ENCODE measurements at regions not wholly inside any gene's neighbourhood (a gene's known extent, or its start where the extent isn't known, plus 50 kb on each side); places are given as distances from the start of the nearest gene placed in this dataset.

GRCh38 chr10:129343141-129343540, 123.9 kb upstream of the MGMT start:
- no peak for TF ChIP-seq CTCF (IDR thresholded peaks at IDR 0.05; ENCODE audit: insufficient read depth, low read depth, low read length, missing control alignments)
- no peak for DNase-seq (ENCODE audit: low read depth)
- no peak overlapping the region for H3K4me3 ChIP-seq (ENCODE audit: low read depth, low read length)

GRCh38 chr10:129344103-129344502, 122.9 kb upstream of the MGMT start:
- no peak for DNase-seq (ENCODE audit: low read depth)
- no peak for TF ChIP-seq CTCF (IDR thresholded peaks at IDR 0.05; ENCODE audit: insufficient read depth, low read depth, low read length, missing control alignments)
- no peak overlapping the region for H3K4me3 ChIP-seq (ENCODE audit: low read depth, low read length)

GRCh38 chr10:129344731-129345355, 122.2 kb upstream of the MGMT start:
- H3K4me3 ChIP-seq (ENCODE audit: low read depth, low read length): no peak overlapping the region
- TF ChIP-seq CTCF (IDR thresholded peaks at IDR 0.05; ENCODE audit: insufficient read depth, low read depth, low read length, missing control alignments): no peak
- DNase-seq (ENCODE audit: low read depth): no peak

- H3K4me3 ChIP-seq (ENCODE audit: low read depth, low read length): no peak overlapping the region
- TF ChIP-seq CTCF (IDR thresholded peaks at IDR 0.05; ENCODE audit: insufficient read depth, low read depth, low read length, missing control alignments): no peak
- DNase-seq (ENCODE audit: low read depth): no peak
These were observed 121.3 kb upstream of the MGMT start for GRCh38 chr10:129345763-129346162.

GRCh38 chr10:129350690-129351089, 116.4 kb upstream of the MGMT start:
- no peak for DNase-seq (ENCODE audit: low read depth)
- no peak for TF ChIP-seq CTCF (IDR thresholded peaks at IDR 0.05; ENCODE audit: insufficient read depth, low read depth, low read length, missing control alignments)
- no peak overlapping the region for H3K4me3 ChIP-seq (ENCODE audit: low read depth, low read length)

GRCh38 chr10:129353101-129353500, 113.9 kb upstream of the MGMT start:
- H3K4me3 ChIP-seq (ENCODE audit: low read depth, low read length): no peak overlapping the region
- no peak for DNase-seq (ENCODE audit: low read depth)
- no peak for TF ChIP-seq CTCF (IDR thresholded peaks at IDR 0.05; ENCODE audit: insufficient read depth, low read depth, low read length, missing control alignments)

- no peak overlapping the region for H3K4me3 ChIP-seq (ENCODE audit: low read depth, low read length)
- no peak for DNase-seq (ENCODE audit: low read depth)
- TF ChIP-seq CTCF (IDR thresholded peaks at IDR 0.05; ENCODE audit: insufficient read depth, low read depth, low read length, missing control alignments): no peak
These were observed 107.0 kb upstream of the MGMT start for GRCh38 chr10:129360046-129360445.

All from GM12865 (cell line).